Middle frontal gyrus (tissue), 1 donor: ENCODE measurements at regions not wholly inside any gene's neighbourhood (a gene's known extent, or its start where the extent isn't known, plus 50 kb on each side); places are given as distances from the start of the nearest gene placed in this dataset.

Experiments used
- DNase-seq: peaks from one replicate; pipeline ENCODE4 v3.0.0-alpha.2; 2015; ENCODE audit warnings: low spot score; ENCODE audit errors: extremely low spot score

DNA sequence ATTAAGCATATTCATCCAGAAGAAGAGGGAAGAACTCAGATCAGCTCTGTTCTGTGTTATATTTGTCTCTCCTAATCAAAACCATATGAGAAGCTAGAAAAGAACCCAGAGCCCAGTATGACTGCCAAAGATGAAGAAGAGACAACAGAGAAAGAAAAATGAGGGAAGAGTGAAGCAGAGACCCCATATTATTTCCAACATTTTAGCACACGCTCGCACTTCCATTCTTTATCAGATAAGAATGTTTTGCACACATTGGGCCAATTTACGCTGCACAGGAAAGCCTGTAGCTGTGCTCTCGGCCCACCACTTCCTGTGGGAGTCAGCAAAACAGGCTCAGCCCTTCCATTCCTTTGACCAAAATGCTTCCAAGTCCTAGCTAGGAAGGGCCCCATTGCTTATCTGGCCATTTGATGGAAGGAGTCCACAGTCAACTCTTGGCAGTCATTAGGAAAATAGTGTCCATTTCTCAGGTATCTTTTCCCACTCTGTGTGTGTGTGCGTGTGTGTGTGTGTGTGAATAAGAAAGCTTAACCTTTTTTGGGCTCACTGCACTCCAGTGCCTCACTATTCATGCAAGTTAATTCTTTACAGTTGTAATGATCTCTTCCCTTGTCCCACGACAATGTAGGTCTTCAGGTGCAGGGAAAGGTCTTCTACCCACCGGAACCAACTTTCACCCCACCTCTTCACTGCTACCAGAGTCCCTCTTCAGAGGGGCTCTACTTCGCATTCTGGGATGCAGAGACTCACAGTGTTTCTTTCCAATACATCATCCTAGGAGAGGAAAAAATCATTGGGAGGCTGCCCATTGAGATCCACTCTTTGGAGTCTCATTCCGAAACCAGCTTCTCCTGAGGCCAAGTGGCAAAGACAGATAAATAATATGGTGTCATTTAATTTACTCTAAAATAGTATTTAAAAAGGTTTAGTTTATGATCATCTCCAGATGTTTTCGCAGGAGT lies 237.5 kb downstream of the COG6 start:
- DNase-seq: no peak

GRCh38 chr13:39893808-39894207 lies 238.3 kb downstream of the COG6 start:
- DNase-seq: no peak

- DNase-seq: no peak
Observed at GRCh38 chr13:39894586-39894985, 239.1 kb downstream of the COG6 start.

DNA sequence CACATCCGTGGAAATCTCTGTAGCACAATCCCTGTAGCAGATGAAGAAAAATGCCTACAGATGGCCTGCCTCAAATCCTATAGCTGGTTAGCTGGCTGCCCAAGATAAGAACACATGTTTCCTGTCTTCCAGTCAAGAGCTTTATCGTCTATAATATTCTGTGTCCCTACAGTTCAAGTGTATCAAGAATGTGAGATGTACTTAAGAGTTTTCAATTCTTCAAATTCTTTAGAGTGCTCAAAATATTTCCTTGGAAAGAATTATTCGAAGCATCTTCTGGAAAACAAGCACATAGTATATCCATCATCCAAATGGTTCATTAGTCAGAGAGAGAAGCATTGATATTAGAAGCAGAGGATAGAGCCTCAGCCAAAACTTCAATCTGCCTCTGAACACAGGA lies 239.8 kb downstream of the COG6 start:
- no peak for DNase-seq

GRCh38 chr13:39897636-39898035 lies 242.2 kb downstream of the COG6 start:
- DNase-seq: no peak

GRCh38 chr13:39900106-39900750 lies 244.8 kb downstream of the COG6 start:
- DNase-seq: no peak

GRCh38 chr13:39904959-39905358 lies 249.5 kb downstream of the COG6 start:
- no peak for DNase-seq

GRCh38 chr13:39909634-39910033 lies 254.2 kb downstream of the COG6 start:
- no peak for DNase-seq

GRCh38 chr13:39910041-39910440 lies 254.6 kb downstream of the COG6 start:
- no peak for DNase-seq

DNA sequence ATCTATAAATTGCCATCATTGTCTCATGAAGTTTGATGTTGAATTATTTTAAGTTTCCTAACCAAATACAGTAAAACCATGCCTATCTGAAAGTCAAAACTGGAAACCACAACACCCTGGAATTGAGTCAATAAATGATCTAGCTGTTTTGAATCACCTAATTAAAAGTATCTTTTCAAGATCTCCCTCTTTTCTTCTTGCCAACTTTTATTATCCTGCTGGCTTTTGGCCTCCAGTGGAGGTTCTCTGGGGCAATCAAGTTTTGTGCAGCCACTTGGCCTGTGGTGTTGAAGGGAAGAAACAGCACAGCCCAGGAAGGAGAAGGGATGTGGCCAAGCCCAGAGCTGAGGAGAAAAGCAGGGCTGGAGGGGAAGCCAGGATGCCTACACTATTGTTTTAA lies 255.4 kb downstream of the COG6 start:
- DNase-seq: no peak

DNA sequence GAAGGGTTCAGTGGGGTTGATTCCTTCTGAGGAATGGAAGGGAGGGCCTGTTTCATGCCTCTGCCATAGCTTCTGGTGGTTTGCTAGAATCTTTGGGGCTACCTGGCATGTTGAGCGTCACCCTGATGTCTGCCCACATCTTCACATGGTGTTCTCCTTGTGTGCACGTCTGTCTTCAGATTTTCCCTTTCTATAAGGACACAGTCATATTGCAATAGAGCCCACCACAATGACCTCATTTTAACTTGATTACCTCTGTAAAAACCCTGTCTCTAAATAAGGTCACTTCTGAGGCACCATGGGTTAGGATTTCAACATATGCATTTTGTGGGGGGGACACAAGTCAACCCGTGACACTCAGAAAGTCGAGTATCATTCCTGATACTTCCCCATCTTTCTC lies 257.9 kb downstream of the COG6 start:
- no peak for DNase-seq

GRCh38 chr13:39913928-39914327 lies 258.5 kb downstream of the COG6 start:
- no peak for DNase-seq

DNA sequence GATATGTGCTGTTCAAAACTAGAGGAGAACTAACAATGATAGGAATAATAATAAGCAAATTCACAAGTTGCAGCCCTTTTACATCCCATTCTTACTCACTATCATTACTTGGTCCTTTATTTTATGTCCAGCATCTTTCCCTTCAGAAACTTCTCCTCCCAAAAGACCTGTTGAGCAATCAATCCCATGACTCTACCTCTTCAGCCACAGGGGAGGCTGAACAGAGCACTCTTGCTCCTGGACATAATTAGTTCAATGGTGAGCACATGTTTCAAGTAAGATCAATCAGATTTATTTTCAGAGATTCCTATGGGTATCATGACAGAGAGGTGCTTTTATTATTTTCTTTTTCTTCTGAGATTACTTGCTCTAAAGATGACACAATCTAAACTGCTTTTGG lies 260.0 kb downstream of the COG6 start:
- no peak for DNase-seq

- DNase-seq: no peak
Observed at GRCh38 chr13:39916330-39916729, 260.9 kb downstream of the COG6 start.

DNA sequence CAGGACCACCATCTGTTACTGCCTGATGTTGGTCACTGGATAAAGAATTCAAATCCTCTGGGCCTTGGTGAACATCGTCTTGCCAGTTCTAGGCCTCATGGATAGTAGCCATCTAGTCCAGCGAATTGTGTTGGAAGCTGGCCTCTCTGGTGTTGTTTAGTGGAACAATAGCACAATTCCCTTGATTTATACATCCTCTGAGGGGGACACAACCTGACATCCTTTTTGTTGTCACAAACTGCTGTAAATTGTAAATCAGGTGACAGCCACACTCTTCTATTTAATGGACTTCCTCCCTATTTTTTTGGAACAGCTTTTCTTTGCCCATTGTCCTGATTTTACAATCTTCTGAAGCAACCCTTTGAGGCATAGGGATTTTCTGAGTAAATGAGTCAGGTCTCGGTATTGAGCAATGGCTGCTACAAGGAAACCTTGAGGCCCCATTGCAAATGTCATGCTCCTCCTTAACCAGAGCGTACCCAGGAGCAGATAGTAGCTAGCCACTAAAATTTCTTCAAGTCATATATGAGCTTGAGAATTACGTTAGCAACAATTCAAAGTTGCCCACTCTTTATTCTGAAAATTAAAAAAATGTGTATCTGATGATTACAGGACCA lies 263.3 kb downstream of the COG6 start:
- no peak for DNase-seq

DNA sequence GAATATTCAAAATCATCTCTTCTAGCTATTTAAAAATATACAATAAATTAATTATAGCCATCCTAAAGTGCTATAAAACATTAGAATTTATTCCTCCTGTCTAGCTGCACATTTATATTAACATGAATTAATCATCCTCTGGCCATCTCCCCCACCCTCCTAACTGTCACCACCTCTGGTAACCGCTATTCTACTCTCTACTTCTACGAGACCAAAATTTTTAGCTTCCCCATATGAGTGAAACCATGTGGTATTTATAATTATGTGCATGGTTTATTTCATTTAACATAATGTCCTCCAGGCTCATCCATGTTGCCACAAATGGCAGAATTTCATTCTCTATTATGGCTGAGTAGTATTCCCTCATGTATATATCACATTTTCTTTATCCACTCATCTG lies 265.2 kb downstream of the COG6 start:
- DNase-seq: no peak

GRCh38 chr13:39926345-39926744 lies 270.9 kb downstream of the COG6 start:
- no peak for DNase-seq

- DNase-seq: no peak
Observed at GRCh38 chr13:39928261-39928660, 272.8 kb downstream of the COG6 start.

DNA sequence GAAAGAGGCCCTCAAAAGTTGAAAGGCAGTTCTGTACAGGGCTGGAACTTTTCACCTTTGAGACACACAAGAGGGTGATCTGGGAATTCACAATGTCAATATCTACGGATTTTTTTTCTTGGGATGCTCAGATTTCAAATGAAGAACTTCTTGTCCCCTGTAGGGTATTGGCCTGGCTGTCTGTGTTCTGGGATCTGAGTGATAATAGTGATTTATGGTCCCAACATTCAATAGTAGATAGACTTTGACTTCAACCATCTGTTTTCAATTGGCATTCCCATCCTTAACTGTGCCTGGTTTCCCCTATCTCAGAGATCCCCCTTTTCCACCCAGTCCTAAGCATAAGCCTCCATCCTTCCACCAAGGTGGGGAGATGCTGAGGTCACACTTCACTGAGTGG lies 274.1 kb downstream of the COG6 start:
- DNase-seq: no peak

GRCh38 chr13:39930060-39930459 lies 274.6 kb downstream of the COG6 start:
- DNase-seq: no peak

DNA sequence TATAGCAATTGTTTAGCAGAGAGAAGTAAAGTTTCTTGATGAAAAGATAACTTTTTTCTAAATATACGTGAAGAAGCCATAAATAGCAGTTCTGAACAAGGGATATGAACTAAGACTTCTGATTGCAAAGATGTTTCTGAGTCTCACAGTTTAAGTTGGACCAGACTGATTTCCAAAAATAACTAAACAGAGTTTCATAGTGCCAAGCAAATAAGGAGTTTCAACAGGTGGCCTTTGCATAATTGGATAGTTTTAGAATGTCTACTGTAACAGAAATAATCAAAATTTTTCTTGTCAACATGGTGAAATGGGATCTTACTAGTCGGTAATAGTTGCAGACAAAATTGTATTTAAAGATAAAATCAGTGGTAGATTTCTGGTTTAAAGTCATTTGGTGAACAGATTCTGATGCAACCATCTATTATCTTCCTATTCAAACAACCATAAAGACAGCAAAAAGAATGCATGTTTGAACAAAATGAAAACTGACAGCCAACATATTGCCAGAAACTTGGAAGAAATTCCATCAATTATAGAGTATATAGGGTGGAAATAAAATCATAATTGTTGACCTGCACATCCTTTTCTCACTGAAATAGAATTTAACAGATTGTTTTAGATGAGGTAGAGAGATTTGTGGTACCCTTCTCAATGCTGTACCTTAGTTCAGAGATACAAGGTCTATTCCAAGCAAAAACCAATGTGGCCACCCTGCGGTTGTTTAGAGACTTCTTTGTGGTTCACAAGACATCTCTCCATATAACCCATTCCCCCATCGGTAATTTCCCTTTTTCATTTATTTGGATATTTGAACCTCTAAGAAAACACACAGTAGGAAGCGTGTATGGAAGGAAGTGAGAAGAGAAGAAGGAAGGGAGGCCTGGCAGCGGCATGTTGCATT lies 275.3 kb downstream of the COG6 start:
- DNase-seq: no peak
